ENCODE measurements at regions not wholly inside any gene's neighbourhood (a gene's known extent, or its start where the extent isn't known, plus 50 kb on each side); places are given as distances from the start of the nearest gene placed in this dataset.

GRCh38 chr12:25004447-25004846 lies 55.5 kb upstream of the BCAT1 start:
- TF ChIP-seq CTCF (IDR thresholded peaks at IDR 0.05): no peak
- TF ChIP-seq POLR2A (IDR thresholded peaks at IDR 0.05): no peak

Data from esophagus squamous epithelium (tissue), 4 donors.